CD8-positive, alpha-beta memory T cell (primary cell): ENCODE measurements at regions not wholly inside any gene's neighbourhood (a gene's known extent, or its start where the extent isn't known, plus 50 kb on each side); places are given as distances from the start of the nearest gene placed in this dataset.

Experiments used
- CTCF ChIA-PET: fragments of 350-600 bp; sonication (Branson Sonifier 250); formaldehyde crosslinking; loops from one replicate; lab custom pipeline; 2021; ENCODE audit warnings: antibody characterized with exemption; lab: Charles Lee
- POLR2A ChIA-PET: fragments of 350-600 bp; sonication (Branson Sonifier 250); formaldehyde crosslinking; loops from one replicate; lab custom pipeline; 2021; ENCODE audit warnings: antibody characterized with exemption; lab: Charles Lee
- DNase-seq, 5 donors: peaks; one replicate each; pipeline versions ENCODE4 v3.0.0 to v3.0.0-alpha.2; 2020 to 2022; ENCODE audit warnings: mixed read lengths in 1 of 5
- H3K27ac ChIP-seq: one replicate; pipeline ENCODE4 v1.7.0; 2013; ENCODE audit warnings: low read depth, mild to moderate bottlenecking, low read length, moderate library complexity
- H3K27me3 ChIP-seq: 2 replicates; pipeline ENCODE4 v1.7.0; 2013; ENCODE audit warnings: low read length, mild to moderate bottlenecking; ENCODE audit not compliant: insufficient read depth, poor library complexity, severe bottlenecking
- H3K36me3 ChIP-seq: 2 replicates; pipeline ENCODE4 v1.7.0; 2013; ENCODE audit warnings: mild to moderate bottlenecking, low read length, moderate library complexity; ENCODE audit not compliant: insufficient read depth
- H3K4me1 ChIP-seq: 2 replicates; pipeline ENCODE4 v1.7.0; 2013; ENCODE audit warnings: mild to moderate bottlenecking, low read length, moderate library complexity; ENCODE audit not compliant: insufficient read depth
- H3K4me3 ChIP-seq: 2 replicates; pipeline ENCODE4 v1.7.0; 2013; ENCODE audit warnings: mild to moderate bottlenecking, low read length
- H3K9me3 ChIP-seq: 2 replicates; pipeline ENCODE4 v1.7.0; 2013; ENCODE audit warnings: mild to moderate bottlenecking, low read length
- H3K27ac Mint-ChIP-seq, 8 donors: one replicate each; pipeline ENCODE4 v1.8.0; 2020 to 2021; ENCODE audit warnings: mixed read lengths in 8 of 8, mild to moderate bottlenecking in 6 of 8, inconsistent platforms in 3 of 8, moderate library complexity in 3 of 8
- H3K27me3 Mint-ChIP-seq, 2 donors: one replicate each; pipeline ENCODE4 v1.8.0; 2020 to 2021; ENCODE audit warnings: mixed read lengths in 2 of 2, mild to moderate bottlenecking in 1 of 2, moderate library complexity in 1 of 2
- H3K36me3 Mint-ChIP-seq, 3 donors: one replicate each; pipeline ENCODE4 v1.8.0; 2020 to 2021; ENCODE audit warnings: mixed read lengths in 3 of 3, inconsistent platforms in 1 of 3, mild to moderate bottlenecking in 1 of 3
- H3K4me1 Mint-ChIP-seq, 3 donors: one replicate each; pipeline ENCODE4 v1.8.0; 2020 to 2021; ENCODE audit warnings: mixed read lengths in 3 of 3, inconsistent platforms in 1 of 3, mild to moderate bottlenecking in 1 of 3
- H3K4me3 Mint-ChIP-seq, 7 donors: one replicate each; pipeline ENCODE4 v1.8.0; 2020 to 2021; ENCODE audit warnings: mixed read lengths in 7 of 7, mild to moderate bottlenecking in 6 of 7, moderate library complexity in 4 of 7, inconsistent platforms in 2 of 7
- H3K9me3 Mint-ChIP-seq, 5 donors: one replicate each; pipeline ENCODE4 v1.8.0; 2020 to 2022; ENCODE audit warnings: mixed read lengths in 5 of 5, mild to moderate bottlenecking in 3 of 5, moderate library complexity in 2 of 5, inconsistent platforms in 1 of 5

DNA sequence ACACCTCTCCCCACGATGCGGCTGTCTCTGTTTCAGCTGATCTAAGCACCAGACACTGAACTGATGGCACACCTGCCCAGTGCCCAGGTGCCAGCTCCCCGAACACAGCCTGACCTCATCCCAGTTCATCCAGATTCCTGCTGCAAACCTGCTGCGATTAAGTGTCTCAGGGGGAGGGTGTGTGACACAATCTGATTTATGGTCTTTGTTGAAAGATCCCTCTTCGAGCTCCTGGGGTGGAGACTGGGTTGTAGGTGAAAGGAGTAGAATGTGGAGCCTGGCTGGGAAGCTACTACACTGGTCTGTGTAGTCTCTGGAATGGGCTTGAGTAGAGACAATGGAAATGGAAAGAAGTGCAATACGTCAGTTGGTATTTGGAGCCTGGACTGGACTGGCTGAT, 390.3 kb downstream of the SHANK2 start:
- Mint-ChIP-seq H3K4me3 (no peak overlapping the region), H3K27me3 (peaks cover 0 to 2% of the 10 kb centered on the region in 2 donors), H3K4me1 (no peaks in the 10 kb centered on the region), H3K27ac (no peak overlapping the region), H3K9me3 (peaks cover 0 to 1% (median 0%) of the 10 kb centered on the region in 5 donors), H3K36me3 (no peaks in the 10 kb centered on the region)
- no peaks in the 10 kb centered on the region for H3K9me3 ChIP-seq
- no peaks in the 10 kb centered on the region for H3K36me3 ChIP-seq
- no peak overlapping the region for H3K27ac ChIP-seq
- ChIA-PET POLR2A (no interaction called here), CTCF (no interaction called here)
- H3K4me1 ChIP-seq: no peaks in the 10 kb centered on the region
- no peaks in the 10 kb centered on the region for H3K27me3 ChIP-seq
- DNase-seq: no peak
- H3K4me3 ChIP-seq: no peak overlapping the region

DNA sequence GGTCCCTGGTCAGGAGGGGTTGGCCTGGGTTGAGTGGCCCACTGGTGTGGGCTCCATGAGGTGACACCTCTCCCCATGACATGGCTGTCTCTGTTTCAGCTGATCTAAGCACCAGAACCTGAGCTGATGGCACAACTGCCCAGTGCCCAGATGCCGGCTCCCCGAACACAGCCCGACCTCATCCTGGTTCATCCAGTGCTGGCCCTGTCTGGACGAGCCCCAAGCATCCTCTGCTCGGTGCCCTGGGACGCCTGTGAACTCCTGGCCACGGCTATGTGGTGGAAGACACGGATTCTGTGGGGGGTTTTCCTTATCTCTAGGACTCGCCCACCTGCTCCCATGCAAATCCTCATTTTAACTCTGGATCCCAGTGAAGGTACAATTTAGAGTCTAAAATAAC, 389.2 kb downstream of the SHANK2 start:
- Histone ChIP-seq H3K9me3 (no peaks in the 10 kb centered on the region), H3K36me3 (no peaks in the 10 kb centered on the region), H3K27ac (no peak overlapping the region), H3K4me3 (no peak overlapping the region), H3K27me3 (no peaks in the 10 kb centered on the region), H3K4me1 (no peaks in the 10 kb centered on the region)
- ChIA-PET POLR2A (no interaction called here), CTCF (no interaction called here)
- peaks cover 0 to 2% of the 10 kb centered on the region in 2 donors for H3K27me3 Mint-ChIP-seq
- H3K4me1 Mint-ChIP-seq: no peaks in the 10 kb centered on the region
- peaks cover 0 to 1% (median 0%) of the 10 kb centered on the region in 5 donors for H3K9me3 Mint-ChIP-seq
- DNase-seq: no peak
- H3K27ac Mint-ChIP-seq: peak overlapping the region in 1 of 8 donors; percentile 48
- no peaks in the 10 kb centered on the region for H3K36me3 Mint-ChIP-seq
- no peak overlapping the region for H3K4me3 Mint-ChIP-seq

DNA sequence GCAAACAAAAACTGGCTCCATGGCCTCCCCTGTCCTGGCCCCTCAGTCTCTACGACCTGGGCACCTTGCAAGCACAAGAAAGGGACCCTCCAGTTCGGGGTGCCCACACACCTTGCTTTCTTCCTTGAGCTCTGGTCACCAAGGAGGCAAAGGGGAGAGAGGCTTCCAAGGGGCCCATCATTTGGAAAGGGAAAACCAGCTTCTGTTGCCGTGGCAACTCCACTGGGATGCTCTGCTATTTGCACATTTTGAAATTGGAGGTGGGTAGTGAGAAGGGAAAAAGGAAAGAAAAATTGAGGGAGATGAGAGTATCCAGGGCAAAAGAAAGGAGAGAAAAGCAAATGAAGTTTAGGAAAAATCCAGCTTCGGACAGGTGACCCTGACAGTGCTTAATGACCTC, 388.4 kb downstream of the SHANK2 start:
- CTCF ChIA-PET: no interaction called here
- no peak for DNase-seq

DNA sequence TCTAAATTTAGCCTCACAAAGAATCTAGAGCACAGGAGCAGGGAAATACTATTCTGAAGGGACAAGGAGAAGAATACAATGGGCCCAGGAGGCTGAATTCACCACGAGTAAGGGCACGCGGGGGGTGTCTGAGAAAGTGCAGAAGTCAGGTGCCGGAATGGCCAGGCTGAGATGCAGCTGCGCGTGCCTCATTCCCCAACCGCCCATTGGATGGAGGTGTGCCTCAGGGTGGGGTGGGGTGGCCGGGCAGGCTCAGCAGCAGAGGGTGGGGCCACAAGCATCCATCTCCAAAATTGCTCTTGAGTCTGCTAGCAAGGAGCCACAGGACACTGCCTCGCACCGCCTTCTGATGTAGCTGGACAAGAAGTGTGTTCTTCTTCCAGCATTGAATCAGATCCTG, 387.0 kb downstream of the SHANK2 start:
- H3K27ac ChIP-seq: no peak overlapping the region
- peaks cover 2 to 4% of the 10 kb centered on the region in 2 donors for H3K27me3 Mint-ChIP-seq
- H3K27me3 ChIP-seq: no peaks in the 10 kb centered on the region
- H3K4me1 ChIP-seq: no peaks in the 10 kb centered on the region
- no peaks in the 10 kb centered on the region for H3K9me3 ChIP-seq
- H3K4me3 ChIP-seq: no peak overlapping the region
- ChIA-PET CTCF (no interaction called here), POLR2A (no interaction called here)
- no peak overlapping the region for H3K4me3 Mint-ChIP-seq
- H3K36me3 Mint-ChIP-seq: no peaks in the 10 kb centered on the region
- DNase-seq: no peak
- peaks cover 0 to 1% (median 0%) of the 10 kb centered on the region in 5 donors for H3K9me3 Mint-ChIP-seq
- no peak overlapping the region for H3K27ac Mint-ChIP-seq
- H3K36me3 ChIP-seq: no peaks in the 10 kb centered on the region
- H3K4me1 Mint-ChIP-seq: no peaks in the 10 kb centered on the region

More for the DNA sequence above, 388.4 kb downstream of the SHANK2 start:
- Mint-ChIP-seq H3K36me3 (no peaks in the 10 kb centered on the region), H3K27ac (no peak overlapping the region), H3K27me3 (peaks cover 0 to 2% of the 10 kb centered on the region in 2 donors), H3K4me3 (no peak overlapping the region), H3K4me1 (no peaks in the 10 kb centered on the region), H3K9me3 (peaks cover 0 to 1% (median 0%) of the 10 kb centered on the region in 5 donors)
- Histone ChIP-seq H3K27me3 (no peaks in the 10 kb centered on the region), H3K27ac (no peak overlapping the region), H3K4me1 (no peaks in the 10 kb centered on the region), H3K9me3 (no peaks in the 10 kb centered on the region), H3K36me3 (no peaks in the 10 kb centered on the region), H3K4me3 (no peak overlapping the region)
- POLR2A ChIA-PET: no interaction called here

DNA sequence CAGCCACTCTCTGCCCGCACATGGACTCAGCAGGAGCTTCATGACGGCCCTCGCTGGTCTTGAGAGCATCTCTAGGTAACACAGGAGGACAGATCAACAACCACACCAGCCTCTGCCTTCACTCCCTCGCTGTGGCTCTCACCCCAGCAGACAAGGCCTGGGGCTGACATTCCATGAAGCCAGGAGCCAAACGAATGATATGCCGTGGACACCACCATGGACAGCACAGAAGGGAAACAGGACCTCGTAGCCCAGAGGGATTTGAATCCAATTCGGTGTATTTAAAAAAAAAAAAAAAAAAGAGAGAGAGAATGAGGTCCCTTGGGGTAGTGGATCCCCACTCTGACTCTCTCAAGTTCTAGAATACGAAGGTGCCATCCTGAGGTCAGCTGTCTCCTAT, 385.5 kb downstream of the SHANK2 start:
- H3K9me3 Mint-ChIP-seq: peaks cover 0 to 1% (median 0%) of the 10 kb centered on the region in 5 donors
- H3K36me3 Mint-ChIP-seq: no peaks in the 10 kb centered on the region
- no peaks in the 10 kb centered on the region for H3K4me1 ChIP-seq
- no peak overlapping the region for H3K27ac Mint-ChIP-seq
- H3K27me3 Mint-ChIP-seq: peaks cover 2 to 9% of the 10 kb centered on the region in 2 donors
- H3K36me3 ChIP-seq: no peaks in the 10 kb centered on the region
- no peak overlapping the region for H3K4me3 ChIP-seq
- no peaks in the 10 kb centered on the region for H3K4me1 Mint-ChIP-seq
- H3K9me3 ChIP-seq: no peaks in the 10 kb centered on the region
- CTCF ChIA-PET: no interaction called here
- no peak overlapping the region for H3K4me3 Mint-ChIP-seq
- no peak for DNase-seq
- POLR2A ChIA-PET: no interaction called here
- H3K27me3 ChIP-seq: no peaks in the 10 kb centered on the region
- H3K27ac ChIP-seq: no peak overlapping the region

DNA sequence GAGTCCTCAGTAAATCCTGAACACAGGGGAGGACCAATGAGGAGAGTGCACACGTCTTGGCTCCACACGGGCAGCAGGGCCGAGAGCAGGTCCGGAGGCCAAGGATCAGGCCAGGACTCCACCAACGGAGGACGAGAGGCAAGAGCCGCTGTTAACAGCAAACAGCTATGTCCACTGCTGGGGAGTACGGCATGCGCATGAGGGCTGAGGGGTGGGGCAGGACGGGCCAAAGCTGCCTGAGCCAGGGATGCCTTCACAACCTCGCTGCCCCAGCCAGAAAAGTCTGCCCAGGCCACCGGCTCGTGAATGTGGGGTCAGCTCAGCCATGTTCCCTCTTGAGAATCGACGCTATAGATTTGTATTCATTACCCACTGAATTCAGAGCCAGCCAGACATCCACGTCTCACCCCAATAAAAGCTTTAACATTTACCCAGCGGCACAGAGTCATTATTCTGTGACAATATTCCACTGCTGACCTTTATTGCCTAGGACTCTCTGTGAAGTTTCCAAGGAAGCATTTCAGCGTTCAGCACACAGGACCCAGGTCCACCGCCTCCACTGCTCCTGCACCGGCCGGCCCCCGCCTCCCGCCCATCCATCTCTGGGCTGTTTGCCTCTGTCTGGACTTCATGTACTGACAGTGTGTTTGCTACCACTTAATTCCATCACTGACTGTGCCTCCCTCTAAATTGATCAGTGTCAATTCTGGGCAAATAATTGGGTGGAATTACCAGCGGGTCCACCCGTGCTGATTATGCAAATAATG, 384.9 kb downstream of the SHANK2 start:
- Mint-ChIP-seq H3K9me3 (peaks cover 0 to 1% (median 0%) of the 10 kb centered on the region in 5 donors), H3K27me3 (peaks cover 2 to 11% of the 10 kb centered on the region in 2 donors), H3K27ac (no peak overlapping the region), H3K4me1 (no peaks in the 10 kb centered on the region), H3K36me3 (no peaks in the 10 kb centered on the region), H3K4me3 (no peak overlapping the region)
- Histone ChIP-seq H3K27me3 (no peaks in the 10 kb centered on the region), H3K36me3 (no peaks in the 10 kb centered on the region), H3K4me1 (no peaks in the 10 kb centered on the region), H3K27ac (no peak overlapping the region), H3K9me3 (no peaks in the 10 kb centered on the region), H3K4me3 (no peak overlapping the region)
- CTCF ChIA-PET: no interaction called here
- POLR2A ChIA-PET: no interaction called here
- no peak for DNase-seq

DNA sequence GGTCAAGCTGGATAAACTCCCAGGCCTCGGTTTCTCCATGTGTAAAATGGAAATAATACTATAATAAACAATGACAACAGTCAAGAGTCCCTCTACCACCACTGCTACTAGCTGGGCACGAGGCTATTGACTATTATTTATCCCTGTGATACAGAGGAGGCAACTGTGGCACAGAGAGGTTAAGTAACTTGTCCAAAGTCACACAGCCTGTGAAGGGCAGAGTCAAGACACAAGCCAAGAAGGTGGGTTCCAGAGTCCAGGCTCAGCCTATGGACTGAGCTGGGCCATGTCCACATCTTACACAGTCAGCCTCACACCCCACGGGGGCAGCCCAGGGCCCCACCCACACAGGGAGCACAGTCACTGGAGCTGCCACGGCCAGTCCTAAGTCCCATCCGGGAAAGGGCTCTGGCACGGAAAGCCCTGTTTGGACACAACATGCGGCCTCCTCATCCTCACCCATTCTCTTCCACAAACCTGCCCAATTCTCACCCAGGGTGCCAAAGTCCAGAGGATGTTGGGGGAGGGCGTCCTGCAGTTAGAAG, 384.0 kb downstream of the SHANK2 start:
- H3K27me3 Mint-ChIP-seq: peaks cover 2 to 11% of the 10 kb centered on the region in 2 donors
- Histone ChIP-seq H3K4me3 (no peak overlapping the region), H3K27me3 (no peaks in the 10 kb centered on the region), H3K36me3 (no peaks in the 10 kb centered on the region), H3K4me1 (no peaks in the 10 kb centered on the region), H3K27ac (no peak overlapping the region), H3K9me3 (no peaks in the 10 kb centered on the region)
- H3K36me3 Mint-ChIP-seq: no peaks in the 10 kb centered on the region
- H3K9me3 Mint-ChIP-seq: peaks cover 0 to 1% (median 0%) of the 10 kb centered on the region in 5 donors
- H3K4me3 Mint-ChIP-seq: no peak overlapping the region
- ChIA-PET CTCF (no interaction called here), POLR2A (no interaction called here)
- H3K4me1 Mint-ChIP-seq: no peaks in the 10 kb centered on the region
- H3K27ac Mint-ChIP-seq: no peak overlapping the region
- DNase-seq: no peak

DNA sequence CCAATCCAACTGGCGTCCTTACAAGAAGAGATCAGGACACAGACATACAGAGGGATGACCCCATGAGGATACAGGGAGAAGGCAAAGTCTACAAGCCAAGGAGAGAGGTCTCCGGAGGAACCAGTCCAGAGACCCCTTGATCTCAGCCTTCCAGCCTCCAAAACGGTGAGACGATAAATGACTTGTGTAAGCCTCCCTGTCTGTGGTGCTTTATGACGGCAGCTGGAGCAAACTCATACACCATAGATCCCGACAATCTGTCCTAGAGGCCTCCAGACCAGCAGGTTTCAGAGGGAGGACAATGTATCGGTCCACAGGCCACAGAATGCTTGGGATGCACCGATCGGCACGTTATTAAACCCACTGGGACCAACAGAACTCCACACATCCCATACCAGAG, 383.3 kb downstream of the SHANK2 start:
- no peak overlapping the region for H3K27ac ChIP-seq
- CTCF ChIA-PET: no interaction called here

More for the DNA sequence above, 383.3 kb downstream of the SHANK2 start:
- Histone ChIP-seq H3K4me3 (no peak overlapping the region), H3K9me3 (no peaks in the 10 kb centered on the region), H3K27me3 (no peaks in the 10 kb centered on the region), H3K36me3 (no peaks in the 10 kb centered on the region), H3K4me1 (no peaks in the 10 kb centered on the region)
- no peak overlapping the region for H3K27ac Mint-ChIP-seq
- peaks cover 0 to 1% (median 0%) of the 10 kb centered on the region in 5 donors for H3K9me3 Mint-ChIP-seq
- POLR2A ChIA-PET: no interaction called here
- no peaks in the 10 kb centered on the region for H3K4me1 Mint-ChIP-seq
- H3K27me3 Mint-ChIP-seq: peaks cover 2 to 11% of the 10 kb centered on the region in 2 donors
- no peak for DNase-seq
- H3K36me3 Mint-ChIP-seq: no peaks in the 10 kb centered on the region
- no peak overlapping the region for H3K4me3 Mint-ChIP-seq
